WI38 (cell line): ENCODE measurements at regions not wholly inside any gene's neighbourhood (a gene's known extent, or its start where the extent isn't known, plus 50 kb on each side); places are given as distances from the start of the nearest gene placed in this dataset.

Experiments
- H3K4me3 ChIP-seq: 2 replicates; pipeline ENCODE4 v1.5.1; 2011; ENCODE audit warnings: low read depth, mild to moderate bottlenecking, control low read depth, low read length
- CTCF ChIP-seq: IDR thresholded peaks from 2 replicates; pipeline ENCODE4 v1.5.1; 2012; ENCODE audit warnings: low read depth, mild to moderate bottlenecking, control low read depth, low read length

GRCh38 chr4:128564081-128564630 is 245.3 kb upstream of the JADE1 start:
- no peak overlapping the region for H3K4me3 ChIP-seq
- no peak for TF ChIP-seq CTCF

- TF ChIP-seq CTCF, result no peak
- H3K4me3 ChIP-seq, result no peak overlapping the region
Observed at GRCh38 chr4:128560754-128561495, 248.6 kb upstream of the JADE1 start.

- no peak for TF ChIP-seq CTCF
- H3K4me3 ChIP-seq, result no peak overlapping the region
Observed at GRCh38 chr4:128558896-128559679, 250.4 kb upstream of the JADE1 start.

- TF ChIP-seq CTCF, result no peak
- H3K4me3 ChIP-seq, result no peak overlapping the region
Observed at GRCh38 chr4:128556756-128557155, 252.7 kb upstream of the JADE1 start.

GRCh38 chr4:128553686-128554515 is 255.6 kb upstream of the JADE1 start:
- no peak for TF ChIP-seq CTCF
- peak overlapping the region; percentile 62 for H3K4me3 ChIP-seq

GRCh38 chr4:128552586-128552907 is 257.0 kb upstream of the JADE1 start:
- H3K4me3 ChIP-seq, result peak overlapping the region; percentile 62
- TF ChIP-seq CTCF, result no peak

- no peak for TF ChIP-seq CTCF
- no peak overlapping the region for H3K4me3 ChIP-seq
Observed at GRCh38 chr4:128551280-128551679, 258.2 kb upstream of the JADE1 start.
